Cardiac fibroblast (primary cell): ENCODE measurements at regions not wholly inside any gene's neighbourhood (a gene's known extent, or its start where the extent isn't known, plus 50 kb on each side); places are given as distances from the start of the nearest gene placed in this dataset.

ENCODE experiments used
- DNase-seq, 2 donors: peaks; one replicate each; pipeline versions ENCODE4 v3.0.0 to v3.0.0-alpha.2; 2010; ENCODE audit warnings: low read depth in 2 of 2
- H3K4me3 ChIP-seq, 2 donors: replicated peaks in 1 of 2; 1 replicate in 1 of 2; 2 replicates in 1 of 2; pipeline ENCODE4 v1.5.1; 2011; ENCODE audit warnings: low read depth in 2 of 2, low read length in 2 of 2, mild to moderate bottlenecking in 2 of 2, moderate library complexity in 1 of 2
- CTCF ChIP-seq: IDR thresholded peaks from one replicate; pipeline ENCODE4 v1.5.1; 2011; ENCODE audit warnings: low read depth, mild to moderate bottlenecking, low read length, inconsistent platforms

- H3K4me3 ChIP-seq: no peak overlapping the region
- DNase-seq: no peak
- no peak for TF ChIP-seq CTCF
Observed at GRCh38 chr1:226496453-226497015, 52.0 kb upstream of the STUM start.

- no peak for TF ChIP-seq CTCF
- DNase-seq: no peak
- no peak overlapping the region for H3K4me3 ChIP-seq
Observed at GRCh38 chr1:226497276-226497833, 51.2 kb upstream of the STUM start.

GRCh38 chr1:226497991-226498639, 50.4 kb upstream of the STUM start:
- DNase-seq: no peak
- H3K4me3 ChIP-seq: no peak overlapping the region
- TF ChIP-seq CTCF: no peak

GRCh38 chr1:226498640-226499008, 49.9 kb upstream of the STUM start:
- DNase-seq: no peak
- no peak for TF ChIP-seq CTCF
- H3K4me3 ChIP-seq: no peak overlapping the region
